GM06990 (cell line): ENCODE measurements at regions not wholly inside any gene's neighbourhood (a gene's known extent, or its start where the extent isn't known, plus 50 kb on each side); places are given as distances from the start of the nearest gene placed in this dataset.

ENCODE experiments used
- DNase-seq: peaks from one replicate; pipeline ENCODE4 v3.0.0-alpha.2; 2011; ENCODE audit not compliant: insufficient read length; ENCODE audit errors: extremely low read depth
- H3K27me3 ChIP-seq: replicated peaks from 2 replicates; pipeline ENCODE4 v1.6.0; 2011; ENCODE audit warnings: low read length; ENCODE audit not compliant: control insufficient read depth, insufficient read depth
- H3K36me3 ChIP-seq: 2 replicates; pipeline ENCODE4 v1.5.1; 2011; ENCODE audit warnings: low read length; ENCODE audit not compliant: control insufficient read depth, insufficient read depth
- H3K4me3 ChIP-seq: replicated peaks from 2 replicates; pipeline ENCODE4 v1.5.1; 2011; ENCODE audit warnings: low read depth, mild to moderate bottlenecking, control low read depth, low read length
- TF ChIP-seq, protein P1 (sequence below): IDR thresholded peaks from 2 replicates; pipeline ENCODE4 v1.5.1; 2011; ENCODE audit warnings: low read length, control low read depth, mild to moderate bottlenecking, inconsistent platforms; ENCODE audit not compliant: insufficient read depth, poor library complexity, severe bottlenecking

DNA sequence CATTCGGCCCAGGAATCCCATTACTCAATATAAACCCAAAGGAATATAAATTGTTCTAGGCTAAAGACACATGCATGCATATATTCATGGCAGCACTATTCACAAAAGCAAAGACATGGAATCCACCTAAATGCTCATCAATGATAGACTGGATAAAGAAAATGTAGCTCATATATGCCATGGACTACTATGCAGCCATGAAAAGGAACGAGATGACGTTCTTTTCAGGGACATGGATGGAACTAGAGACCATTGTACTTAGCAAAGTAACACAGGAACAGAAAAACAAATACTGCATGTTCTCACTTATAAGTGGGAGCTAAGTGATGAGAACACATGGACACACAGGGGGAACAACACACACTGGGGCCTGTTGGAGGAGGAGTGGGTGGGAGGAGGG, 769.5 kb downstream of the TBC1D32 start:
- H3K36me3 ChIP-seq = no peaks in the 10 kb centered on the region
- no peak overlapping the region for H3K4me3 ChIP-seq
- DNase-seq = no peak
- TF ChIP-seq, protein P1, sequence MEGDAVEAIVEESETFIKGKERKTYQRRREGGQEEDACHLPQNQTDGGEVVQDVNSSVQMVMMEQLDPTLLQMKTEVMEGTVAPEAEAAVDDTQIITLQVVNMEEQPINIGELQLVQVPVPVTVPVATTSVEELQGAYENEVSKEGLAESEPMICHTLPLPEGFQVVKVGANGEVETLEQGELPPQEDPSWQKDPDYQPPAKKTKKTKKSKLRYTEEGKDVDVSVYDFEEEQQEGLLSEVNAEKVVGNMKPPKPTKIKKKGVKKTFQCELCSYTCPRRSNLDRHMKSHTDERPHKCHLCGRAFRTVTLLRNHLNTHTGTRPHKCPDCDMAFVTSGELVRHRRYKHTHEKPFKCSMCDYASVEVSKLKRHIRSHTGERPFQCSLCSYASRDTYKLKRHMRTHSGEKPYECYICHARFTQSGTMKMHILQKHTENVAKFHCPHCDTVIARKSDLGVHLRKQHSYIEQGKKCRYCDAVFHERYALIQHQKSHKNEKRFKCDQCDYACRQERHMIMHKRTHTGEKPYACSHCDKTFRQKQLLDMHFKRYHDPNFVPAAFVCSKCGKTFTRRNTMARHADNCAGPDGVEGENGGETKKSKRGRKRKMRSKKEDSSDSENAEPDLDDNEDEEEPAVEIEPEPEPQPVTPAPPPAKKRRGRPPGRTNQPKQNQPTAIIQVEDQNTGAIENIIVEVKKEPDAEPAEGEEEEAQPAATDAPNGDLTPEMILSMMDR = no peak
- H3K27me3 ChIP-seq = no peaks in the 10 kb centered on the region

GRCh38 chr6:120558294-120558693, 776.0 kb downstream of the TBC1D32 start:
- Histone ChIP-seq H3K36me3 (no peaks in the 10 kb centered on the region), H3K27me3 (no peaks in the 10 kb centered on the region), H3K4me3 (no peak overlapping the region)
- DNase-seq = no peak
- TF ChIP-seq, protein P1 = no peak

GRCh38 chr6:120557554-120557953, 776.7 kb downstream of the TBC1D32 start:
- Histone ChIP-seq H3K36me3 (no peaks in the 10 kb centered on the region), H3K27me3 (no peaks in the 10 kb centered on the region), H3K4me3 (no peak overlapping the region)
- TF ChIP-seq, protein P1 = no peak
- DNase-seq = no peak

GRCh38 chr6:120556491-120556890, 777.8 kb downstream of the TBC1D32 start:
- Histone ChIP-seq H3K36me3 (no peaks in the 10 kb centered on the region), H3K4me3 (no peak overlapping the region), H3K27me3 (no peaks in the 10 kb centered on the region)
- no peak for DNase-seq
- TF ChIP-seq, protein P1 = no peak

- H3K4me3 ChIP-seq = no peak overlapping the region
- TF ChIP-seq, protein P1 = no peak
These were observed 780.9 kb downstream of the TBC1D32 start for GRCh38 chr6:120553353-120553752.

DNA sequence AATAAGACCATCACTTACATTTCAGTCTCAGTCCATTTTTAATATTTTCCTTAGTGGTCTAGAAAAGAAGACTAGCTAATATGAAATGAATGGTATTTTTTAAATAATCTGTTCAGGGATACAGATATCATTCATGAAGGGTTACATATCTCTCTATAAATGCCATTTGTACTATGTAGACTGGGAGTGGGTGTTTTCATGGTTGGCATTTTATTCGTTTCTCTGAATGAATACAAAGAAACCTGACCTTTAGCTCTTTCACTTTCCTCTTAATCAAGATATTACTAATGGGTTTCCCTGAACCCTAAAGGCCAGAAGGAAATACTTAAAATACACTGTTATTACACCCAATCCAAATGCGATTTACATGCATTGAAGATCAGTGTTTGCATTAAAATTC, 788.9 kb downstream of the TBC1D32 start:
- H3K36me3 ChIP-seq = no peaks in the 10 kb centered on the region
- DNase-seq = no peak
- TF ChIP-seq, protein P1 = no peak
- no peak overlapping the region for H3K4me3 ChIP-seq
- no peaks in the 10 kb centered on the region for H3K27me3 ChIP-seq

More at GRCh38 chr6:120553353-120553752, 780.9 kb downstream of the TBC1D32 start:
- no peaks in the 10 kb centered on the region for H3K27me3 ChIP-seq
- H3K36me3 ChIP-seq = no peaks in the 10 kb centered on the region
- DNase-seq = no peak
